ENCODE measurements at regions not wholly inside any gene's neighbourhood (a gene's known extent, or its start where the extent isn't known, plus 50 kb on each side); places are given as distances from the start of the nearest gene placed in this dataset.

- no peak for DNase-seq (ENCODE audit: low spot score)
These were observed 307.8 kb upstream of the GIMD1 start for GRCh38 chr4:106676173-106676921.

- DNase-seq (ENCODE audit: low spot score) = no peak
These were observed 303.1 kb upstream of the GIMD1 start for GRCh38 chr4:106671716-106672115.

GRCh38 chr4:106670976-106671375 lies 302.4 kb upstream of the GIMD1 start:
- no peak for DNase-seq (ENCODE audit: low spot score)

- DNase-seq (ENCODE audit: low spot score) = no peak
These were observed 290.8 kb upstream of the GIMD1 start for GRCh38 chr4:106659371-106659770.

- no peak for DNase-seq (ENCODE audit: low spot score)
These were observed 283.5 kb upstream of the GIMD1 start for GRCh38 chr4:106652095-106652494.

- DNase-seq (ENCODE audit: low spot score) = no peak
These were observed 282.1 kb upstream of the GIMD1 start for GRCh38 chr4:106650701-106651100.

- DNase-seq (ENCODE audit: low spot score) = no peak
These were observed 278.9 kb upstream of the GIMD1 start for GRCh38 chr4:106647451-106647850.

GRCh38 chr4:106629268-106629625 lies 260.7 kb upstream of the GIMD1 start:
- no peak for DNase-seq (ENCODE audit: low spot score)

GRCh38 chr4:106628586-106629267 lies 260.1 kb upstream of the GIMD1 start:
- DNase-seq (ENCODE audit: low spot score) = no peak

- no peak for DNase-seq (ENCODE audit: low spot score)
These were observed 258.5 kb upstream of the GIMD1 start for GRCh38 chr4:106627051-106627450.

- no peak for DNase-seq (ENCODE audit: low spot score)
These were observed 256.1 kb upstream of the GIMD1 start for GRCh38 chr4:106624671-106625070.

- DNase-seq (ENCODE audit: low spot score) = no peak
These were observed 250.4 kb upstream of the GIMD1 start for GRCh38 chr4:106618956-106619355.

- DNase-seq (ENCODE audit: low spot score) = no peak
These were observed 247.4 kb upstream of the GIMD1 start for GRCh38 chr4:106615961-106616360.

- DNase-seq (ENCODE audit: low spot score) = no peak
These were observed 246.9 kb upstream of the GIMD1 start for GRCh38 chr4:106615410-106615945.

- no peak for DNase-seq (ENCODE audit: low spot score)
These were observed 245.9 kb upstream of the GIMD1 start for GRCh38 chr4:106614441-106614840.

GRCh38 chr4:106609917-106610316 lies 241.3 kb upstream of the GIMD1 start:
- DNase-seq (ENCODE audit: low spot score) = no peak

- no peak for DNase-seq (ENCODE audit: low spot score)
These were observed 239.0 kb upstream of the GIMD1 start for GRCh38 chr4:106607558-106607957.

- no peak for DNase-seq (ENCODE audit: low spot score)
These were observed 235.9 kb upstream of the GIMD1 start for GRCh38 chr4:106604319-106605051.

- no peak for DNase-seq (ENCODE audit: low spot score)
These were observed 234.9 kb upstream of the GIMD1 start for GRCh38 chr4:106603471-106603870.

- DNase-seq (ENCODE audit: low spot score) = no peak
These were observed 234.1 kb upstream of the GIMD1 start for GRCh38 chr4:106602711-106603110.

GRCh38 chr4:106601519-106601918 lies 232.9 kb upstream of the GIMD1 start:
- no peak for DNase-seq (ENCODE audit: low spot score)

- no peak for DNase-seq (ENCODE audit: low spot score)
These were observed 227.3 kb upstream of the GIMD1 start for GRCh38 chr4:106595906-106596305.

Measured in ecto neural progenitor cell (in vitro differentiated cells).